ENCODE measurements at regions not wholly inside any gene's neighbourhood (a gene's known extent, or its start where the extent isn't known, plus 50 kb on each side); places are given as distances from the start of the nearest gene placed in this dataset.

DNA sequence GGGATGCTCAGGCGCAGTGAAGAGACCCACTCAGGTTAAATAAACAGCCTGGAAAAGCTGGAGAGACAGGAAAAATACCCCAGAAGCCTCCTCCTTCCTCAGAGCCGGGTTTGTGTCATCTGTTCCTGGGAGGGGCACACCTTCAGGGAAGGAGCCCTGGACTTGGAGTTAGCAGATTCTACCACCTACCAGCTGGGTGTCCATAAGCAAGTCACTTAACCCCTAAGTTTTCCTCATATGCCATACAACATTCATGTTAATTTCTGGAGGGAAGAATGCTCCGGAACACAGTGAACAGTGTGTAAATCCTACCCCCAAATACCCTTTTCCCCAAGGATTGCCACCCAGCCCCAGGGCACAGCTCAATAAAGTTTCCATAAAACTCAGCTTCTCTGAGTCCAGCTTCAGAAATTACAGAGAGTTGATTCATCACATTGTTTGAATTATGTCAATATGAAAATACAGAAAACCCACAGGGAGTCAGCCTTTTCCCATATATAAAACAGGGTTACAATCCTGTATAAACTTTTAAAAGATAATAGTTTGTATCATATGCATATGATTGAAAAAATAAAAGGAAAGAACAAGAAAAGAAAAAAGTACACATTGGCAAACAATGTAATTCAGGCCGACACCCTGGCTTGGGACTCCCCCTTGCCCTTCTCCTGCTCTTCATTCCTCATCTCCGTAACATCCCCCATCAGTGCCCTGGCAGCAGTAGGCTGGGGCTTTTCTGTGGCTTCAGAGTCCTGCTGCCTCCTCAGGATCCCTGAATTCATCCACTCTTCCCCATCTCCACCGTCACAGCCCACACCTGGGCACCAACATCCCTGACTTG lies 291.8 kb upstream of the USP24 start:
- no peak for DNase-seq (ENCODE audit: low read depth in 2 of 3, low spot score in 2 of 3)

DNA sequence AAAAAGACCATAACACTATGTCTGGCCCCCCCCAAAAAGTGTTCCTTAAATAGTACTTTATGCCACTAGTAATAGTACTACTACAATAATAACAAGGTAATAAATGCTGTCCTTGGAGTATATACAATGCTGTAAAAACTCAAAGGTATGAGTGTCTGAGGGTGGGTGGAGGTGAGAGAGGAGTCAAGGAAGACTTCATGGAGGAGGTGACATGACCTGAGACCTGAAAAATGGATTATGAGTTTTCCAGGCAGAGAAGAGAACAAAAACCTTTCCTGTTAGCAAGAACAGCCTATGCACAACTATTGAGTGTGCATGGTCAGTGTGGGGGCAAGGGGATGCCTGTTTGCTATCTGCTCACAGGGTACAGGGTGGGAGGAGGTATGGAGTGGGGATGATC lies 290.2 kb upstream of the USP24 start:
- no peak for DNase-seq (ENCODE audit: low read depth in 2 of 3, low spot score in 2 of 3)

DNA sequence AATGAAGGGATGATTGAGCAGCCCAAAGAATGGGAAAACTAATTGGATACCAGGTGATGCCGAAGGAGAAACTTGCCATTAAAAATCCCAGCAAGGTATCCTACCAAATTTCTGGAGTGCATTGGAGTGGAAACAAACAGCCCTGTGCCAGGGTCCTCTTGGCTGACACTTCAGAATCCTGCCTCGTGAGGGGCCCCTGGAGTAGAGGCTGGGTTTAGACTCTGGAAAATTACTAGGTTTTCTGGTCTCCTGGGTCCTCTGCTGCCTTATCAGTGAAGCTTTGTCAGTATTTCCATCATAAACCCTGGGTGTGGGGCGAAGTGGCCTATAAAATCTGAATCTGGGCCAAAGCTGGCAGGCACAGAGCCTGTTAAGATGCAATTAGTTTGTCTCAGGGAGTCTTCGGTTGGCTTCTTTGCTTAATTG lies 289.2 kb upstream of the USP24 start:
- DNase-seq (ENCODE audit: low read depth in 2 of 3, low spot score in 2 of 3): no peak

DNA sequence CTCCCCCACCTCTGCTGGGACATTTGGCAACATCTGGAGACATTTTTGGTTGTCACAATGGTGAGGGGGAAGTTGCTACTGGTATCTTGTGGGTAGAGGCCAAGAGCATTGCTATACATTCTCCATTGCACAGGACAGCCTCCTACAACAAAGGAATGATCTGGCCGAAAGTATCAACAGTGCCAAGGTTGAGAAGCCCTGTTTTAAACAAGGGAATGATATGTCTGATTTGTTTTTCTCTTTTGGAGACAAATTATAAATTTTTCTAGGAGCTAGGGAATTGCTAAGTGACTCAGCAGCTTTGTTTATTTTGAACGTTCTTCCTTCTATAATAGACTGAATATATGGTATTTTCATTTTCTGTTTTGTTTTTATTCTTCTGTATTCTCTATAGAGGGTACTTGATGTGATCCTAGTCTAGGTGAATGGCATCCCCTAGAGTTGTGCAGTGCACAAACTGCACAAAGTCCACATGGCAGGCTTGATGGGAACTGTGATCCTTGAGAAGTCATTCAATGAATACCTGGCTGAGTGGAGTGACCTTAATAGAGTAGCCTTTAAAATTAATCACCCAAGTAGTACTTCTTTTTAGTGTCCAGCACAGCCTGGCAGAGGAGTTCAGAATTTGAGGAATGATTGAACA lies 288.6 kb upstream of the USP24 start:
- DNase-seq (ENCODE audit: low read depth in 2 of 3, low spot score in 2 of 3): no peak

DNA sequence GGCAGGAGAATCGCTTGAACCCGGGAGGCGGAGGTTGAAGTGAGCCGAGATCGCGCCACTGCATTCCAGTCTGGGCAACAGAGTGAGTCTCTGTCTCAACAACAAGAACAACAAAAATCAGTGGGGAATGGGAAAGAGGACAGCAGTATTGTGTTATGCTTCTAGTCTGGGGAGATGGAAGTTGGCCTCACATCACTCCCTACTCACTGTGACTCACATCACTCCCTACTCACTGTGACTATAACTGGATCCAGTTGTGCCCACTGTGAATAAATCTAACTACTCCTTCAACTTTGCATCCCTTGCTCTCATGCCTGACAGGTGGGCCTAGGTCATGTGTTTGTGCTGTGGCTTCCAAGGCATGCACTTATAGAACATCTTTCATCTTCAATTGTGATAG lies 285.4 kb upstream of the USP24 start:
- DNase-seq (ENCODE audit: low read depth in 2 of 3, low spot score in 2 of 3): no peak

DNA sequence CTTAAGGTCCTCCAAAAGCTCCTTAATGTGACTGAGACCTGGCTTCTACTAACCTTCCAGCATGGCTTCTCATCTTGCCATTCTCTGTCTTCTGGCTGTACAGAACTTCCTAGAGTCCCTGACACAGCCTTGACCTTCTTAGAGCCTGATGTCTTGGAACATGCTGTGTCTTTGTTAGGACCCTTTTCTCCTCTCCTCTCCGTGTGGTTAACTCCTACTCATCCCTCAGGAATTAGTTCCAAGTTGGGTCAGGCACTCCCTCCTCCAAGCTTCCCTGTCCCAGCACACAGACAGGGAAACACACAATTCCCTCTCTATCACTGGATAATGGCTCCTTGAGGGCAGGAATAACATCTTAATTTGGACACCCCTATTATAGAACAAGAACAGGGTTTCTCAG lies 275.4 kb upstream of the USP24 start:
- DNase-seq (ENCODE audit: low read depth in 2 of 3, low spot score in 2 of 3): no peak

DNA sequence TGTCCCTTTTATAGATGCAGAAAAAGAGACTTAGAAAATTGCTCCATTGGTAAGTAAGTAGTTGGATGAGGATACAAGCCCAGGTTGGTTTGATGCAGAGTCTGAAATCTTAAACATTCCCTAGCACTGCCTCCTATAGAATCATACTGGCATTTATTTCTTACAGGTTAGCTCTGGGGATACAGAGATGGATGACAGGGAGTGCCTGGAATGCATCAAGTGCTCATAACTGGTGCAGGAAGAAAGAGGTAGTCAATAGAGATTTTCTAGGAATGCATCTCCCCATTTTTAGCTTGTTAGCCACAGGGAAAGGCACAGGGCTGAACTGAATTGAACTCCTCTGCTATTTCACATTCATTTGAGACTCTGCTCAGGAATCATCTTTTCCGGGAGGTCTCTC lies 269.0 kb upstream of the USP24 start:
- no peak for DNase-seq (ENCODE audit: low read depth in 2 of 3, low spot score in 2 of 3)

DNA sequence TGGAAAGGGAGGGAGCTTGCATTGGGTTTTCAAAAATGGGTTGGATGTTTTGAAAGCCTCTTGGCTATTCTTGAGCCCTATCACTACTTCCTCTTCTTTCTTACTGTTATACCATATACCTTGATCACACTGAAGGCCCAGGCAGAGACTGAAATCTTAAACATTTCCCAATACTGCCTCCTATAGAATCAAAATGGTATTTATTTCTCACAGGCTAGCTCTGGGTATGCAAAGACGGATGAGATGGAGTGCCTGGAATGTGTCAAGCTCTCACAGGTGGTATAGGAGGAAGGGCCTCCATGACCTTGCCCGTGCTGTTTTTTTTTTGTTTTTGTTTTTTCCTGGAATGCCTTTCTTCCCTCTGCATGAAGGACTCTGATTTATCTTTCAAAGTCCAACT lies 268.4 kb upstream of the USP24 start:
- no peak for DNase-seq (ENCODE audit: low read depth in 2 of 3, low spot score in 2 of 3)

DNA sequence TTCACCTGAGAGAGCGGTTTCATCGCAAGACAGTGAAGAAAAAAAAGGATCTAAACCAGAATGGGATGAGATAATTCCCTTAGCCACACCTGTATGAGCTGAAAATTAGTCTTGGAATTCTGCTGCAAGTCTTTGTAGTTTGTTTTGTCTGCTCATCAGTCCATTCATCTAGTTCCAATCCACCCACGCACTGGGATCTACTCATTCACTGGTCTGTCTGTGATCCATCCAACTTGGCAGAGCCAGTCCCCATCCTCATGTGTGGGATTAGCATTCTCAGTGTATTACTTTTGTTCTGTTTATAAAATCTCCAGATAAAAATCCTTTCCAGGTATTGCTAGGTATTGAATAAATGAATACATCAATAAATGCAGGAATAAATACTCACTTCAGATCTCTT lies 266.5 kb upstream of the USP24 start:
- no peak for DNase-seq (ENCODE audit: low read depth in 2 of 3, low spot score in 2 of 3)

DNA sequence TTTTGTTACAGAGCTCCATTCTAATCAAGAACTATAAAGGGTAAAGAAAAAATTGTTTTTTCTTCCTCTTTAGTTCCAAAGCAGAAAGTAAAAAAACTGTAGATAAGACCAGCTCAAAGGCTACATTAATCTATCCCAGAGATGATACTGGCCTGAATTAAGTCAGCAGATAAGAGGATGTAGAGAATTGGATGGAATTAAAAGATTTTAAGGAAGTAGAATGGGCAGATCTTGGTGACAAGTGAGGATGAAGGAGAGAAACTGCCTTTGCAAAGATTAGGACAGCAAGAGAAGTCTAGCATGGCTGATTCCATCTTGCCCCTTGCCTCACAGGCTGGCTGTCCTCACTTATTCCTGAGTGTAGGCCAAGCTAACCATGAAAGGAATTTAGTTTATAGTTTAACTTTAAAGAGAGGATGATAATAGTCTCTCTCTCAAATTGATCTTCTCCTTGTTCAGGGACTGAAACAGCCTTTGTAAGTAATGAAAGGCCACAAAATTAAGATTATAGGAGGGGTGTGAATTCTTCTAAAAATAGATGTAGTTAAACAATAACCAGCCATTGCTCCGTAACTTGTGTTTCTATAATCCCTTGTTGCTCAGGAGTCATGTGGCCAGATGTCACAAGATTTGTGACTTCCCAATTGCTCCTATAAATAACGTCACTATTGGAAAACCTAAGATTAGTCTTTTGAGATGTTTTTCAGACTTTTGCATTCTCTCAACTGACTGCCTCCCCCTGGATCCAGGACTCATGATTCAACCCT lies 265.0 kb upstream of the USP24 start:
- DNase-seq (ENCODE audit: low read depth in 2 of 3, low spot score in 2 of 3): no peak

DNA sequence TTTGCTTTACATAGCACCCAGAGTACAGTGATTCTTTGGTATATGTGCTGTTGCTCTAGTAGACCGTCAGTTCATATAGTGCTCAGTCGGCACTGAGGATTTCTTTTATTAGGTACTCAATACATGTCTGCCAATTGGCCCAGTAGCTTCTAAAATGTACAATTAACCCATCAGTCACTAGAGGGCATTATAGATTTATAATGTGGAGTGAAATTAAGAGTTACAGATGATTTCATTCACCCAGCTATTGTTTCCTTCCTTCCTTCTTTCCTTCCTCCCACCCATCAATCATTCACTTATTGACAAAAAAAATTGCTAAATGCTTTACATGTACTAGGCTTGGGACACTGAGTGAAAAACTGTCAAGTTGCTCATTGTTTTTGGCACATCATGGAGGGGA lies 263.6 kb upstream of the USP24 start:
- DNase-seq (ENCODE audit: low read depth in 2 of 3, low spot score in 2 of 3): peak in 2 of 3 donors; percentile 1 to 46

DNA sequence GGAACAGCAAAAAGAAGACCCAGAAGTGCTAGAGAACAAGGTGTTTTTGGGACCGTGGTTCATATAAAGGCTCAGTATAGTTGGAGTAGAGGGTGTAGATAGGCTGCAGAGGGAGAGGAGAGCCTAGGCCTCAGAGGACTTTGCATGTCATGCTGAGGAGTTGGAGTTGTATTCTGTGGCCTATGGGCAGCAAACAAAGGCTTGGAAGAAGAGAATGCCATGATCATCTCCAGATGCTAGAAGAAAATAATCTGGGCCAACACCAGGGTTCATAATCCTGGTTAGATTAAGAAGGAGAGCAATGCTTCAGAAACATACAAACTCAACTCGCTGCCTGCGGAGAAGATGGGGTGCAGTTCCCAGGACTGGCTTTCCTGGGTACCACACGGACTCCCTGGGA lies 262.8 kb upstream of the USP24 start:
- no peak for DNase-seq (ENCODE audit: low read depth in 2 of 3, low spot score in 2 of 3)

DNA sequence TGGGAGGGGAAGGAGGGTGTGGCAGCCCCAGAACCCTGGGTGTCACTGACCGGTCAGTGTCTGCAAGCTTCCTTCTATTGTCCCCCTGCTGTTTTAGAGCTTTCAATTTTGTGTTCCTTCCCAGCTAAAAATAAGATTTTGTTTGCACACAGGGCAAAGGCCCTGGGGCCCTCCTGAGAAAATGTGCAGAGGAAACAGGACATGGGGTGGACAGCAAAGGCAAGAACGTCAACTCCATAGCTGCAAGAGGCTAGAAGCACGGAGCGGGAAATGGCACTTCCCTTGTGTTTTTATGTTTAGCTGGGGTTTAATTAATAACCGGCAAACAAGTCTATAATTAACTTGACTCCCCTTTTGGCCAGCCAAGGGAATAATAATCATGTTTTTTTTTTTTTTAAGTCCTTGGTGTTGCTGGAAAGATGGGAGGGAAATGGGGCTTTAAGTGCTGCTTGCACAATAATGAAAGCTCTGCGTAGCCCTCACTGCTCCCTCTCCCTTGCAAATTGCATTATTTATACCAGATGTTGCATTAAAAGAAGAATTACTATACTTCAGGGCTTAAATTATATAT lies 261.4 kb upstream of the USP24 start:
- DNase-seq (ENCODE audit: low read depth in 2 of 3, low spot score in 2 of 3): no peak

DNA sequence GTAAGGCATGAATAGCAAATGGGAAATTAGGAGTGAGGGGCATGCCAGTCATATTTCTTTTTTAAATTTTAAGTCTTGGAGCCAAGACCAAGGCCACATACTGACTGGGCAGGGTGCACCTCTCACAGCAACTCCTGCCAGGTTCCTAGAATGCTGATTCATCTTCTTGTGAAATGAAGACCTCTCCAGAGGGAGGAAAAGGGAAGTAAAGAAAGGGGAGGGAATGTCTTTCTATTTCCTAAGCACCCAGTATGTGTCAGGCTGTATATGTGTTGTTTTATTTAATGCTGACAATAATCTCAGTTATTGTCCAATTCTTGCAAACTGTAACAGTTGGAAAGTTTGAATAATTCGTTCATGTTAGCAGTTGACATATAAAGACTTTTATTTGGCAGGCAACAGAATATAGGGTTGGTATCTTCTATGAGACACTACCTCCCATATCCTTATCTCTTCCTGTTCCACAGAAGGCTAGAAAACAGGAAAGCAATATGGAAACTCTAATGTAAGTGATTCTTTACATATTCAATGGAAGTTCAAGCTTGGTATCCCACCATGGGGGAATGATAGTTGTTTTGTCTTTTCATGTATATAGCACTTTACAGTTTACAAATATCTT lies 259.1 kb upstream of the USP24 start:
- peak in 1 of 3 donors; percentile 11 for DNase-seq (ENCODE audit: low read depth in 2 of 3, low spot score in 2 of 3)

DNA sequence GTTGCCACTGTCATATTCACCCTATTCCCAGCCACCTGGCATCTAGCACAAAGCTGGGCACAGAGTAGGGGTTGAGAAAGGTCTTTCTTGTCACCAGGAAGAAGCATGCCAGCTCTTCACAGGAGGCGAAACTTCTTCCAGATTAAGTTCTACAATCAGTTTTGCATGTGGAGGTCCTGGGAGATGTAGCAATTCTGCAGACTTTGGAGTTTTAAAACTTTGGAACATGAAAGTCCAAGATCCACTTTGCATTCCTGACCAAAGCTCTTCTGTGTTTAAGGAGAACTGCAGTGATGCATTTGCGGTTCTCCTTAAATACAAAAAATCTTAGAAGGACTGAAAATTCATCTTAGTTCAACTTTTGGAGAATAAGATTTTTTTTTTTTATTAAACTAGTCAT lies 258.5 kb upstream of the USP24 start:
- DNase-seq (ENCODE audit: low read depth in 2 of 3, low spot score in 2 of 3): no peak

DNA sequence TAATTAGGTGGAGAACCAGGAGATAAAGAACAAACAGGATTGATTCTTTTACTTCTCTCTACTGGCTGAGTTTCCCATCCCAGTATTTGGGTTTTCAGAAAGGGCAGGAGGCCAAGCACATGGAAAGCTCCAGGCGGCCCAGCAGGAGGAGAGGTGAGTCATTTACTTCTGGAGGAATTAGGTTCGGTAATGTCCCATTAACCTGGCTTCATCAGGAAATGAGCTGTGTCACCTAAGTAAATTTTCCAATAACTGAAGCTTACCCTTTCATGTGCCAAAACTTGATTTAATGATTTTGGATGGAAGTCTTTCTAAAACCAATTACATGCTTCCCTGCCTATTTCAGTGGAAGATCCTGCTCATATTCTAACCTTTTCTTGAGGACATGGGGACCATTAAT lies 257.6 kb upstream of the USP24 start:
- DNase-seq (ENCODE audit: low read depth in 2 of 3, low spot score in 2 of 3): no peak

DNA sequence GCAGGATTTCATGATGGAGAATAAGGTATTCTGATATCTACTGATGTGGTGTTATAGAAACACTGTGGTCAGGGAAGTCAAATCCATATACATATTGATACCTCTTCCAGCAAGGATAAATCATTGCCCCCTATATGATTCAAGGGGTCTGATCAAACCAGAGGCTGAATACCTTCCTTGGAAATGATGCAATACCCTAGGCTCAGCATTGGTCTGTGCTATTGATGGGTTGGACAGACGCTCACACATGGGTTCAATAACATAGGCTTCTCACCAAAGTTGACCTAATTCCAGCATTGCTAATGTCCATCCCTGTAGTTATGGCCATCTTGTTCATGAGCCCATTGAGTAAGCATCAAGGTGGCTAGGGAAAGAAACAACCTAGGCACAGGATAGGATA lies 257.0 kb upstream of the USP24 start:
- no peak for DNase-seq (ENCODE audit: low read depth in 2 of 3, low spot score in 2 of 3)

DNA sequence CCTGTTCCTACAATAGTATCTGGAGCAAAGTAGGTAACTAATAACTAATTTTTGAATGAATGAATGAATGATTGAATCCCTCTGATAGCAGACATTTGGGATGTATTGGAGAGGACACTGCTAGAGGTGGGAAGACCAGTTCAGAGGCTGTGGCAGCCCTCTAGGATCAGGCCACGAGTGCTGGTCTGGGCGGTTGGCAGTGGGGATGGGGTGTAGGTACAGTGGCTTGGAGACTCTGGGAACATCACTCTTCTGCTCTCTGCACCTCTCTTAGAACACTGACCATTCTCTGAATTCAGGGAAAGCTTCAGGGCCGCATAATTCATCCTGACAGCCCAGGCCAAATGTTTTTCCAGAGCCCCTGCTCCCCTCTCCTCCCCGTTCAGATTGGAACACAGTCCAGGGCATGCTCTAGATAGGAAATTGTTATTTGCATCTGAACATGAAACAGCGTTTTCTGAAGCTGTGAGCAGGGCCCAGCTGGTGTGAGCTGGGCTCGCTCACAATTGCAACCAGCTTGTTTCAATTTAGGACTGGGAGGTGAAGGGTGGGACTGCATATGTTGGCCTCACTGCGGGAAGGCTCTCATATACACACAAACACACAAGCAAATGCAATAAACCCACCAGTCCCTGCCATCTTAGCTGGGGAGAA lies 253.1 kb upstream of the USP24 start:
- no peak for DNase-seq (ENCODE audit: low read depth in 2 of 3, low spot score in 2 of 3)

DNA sequence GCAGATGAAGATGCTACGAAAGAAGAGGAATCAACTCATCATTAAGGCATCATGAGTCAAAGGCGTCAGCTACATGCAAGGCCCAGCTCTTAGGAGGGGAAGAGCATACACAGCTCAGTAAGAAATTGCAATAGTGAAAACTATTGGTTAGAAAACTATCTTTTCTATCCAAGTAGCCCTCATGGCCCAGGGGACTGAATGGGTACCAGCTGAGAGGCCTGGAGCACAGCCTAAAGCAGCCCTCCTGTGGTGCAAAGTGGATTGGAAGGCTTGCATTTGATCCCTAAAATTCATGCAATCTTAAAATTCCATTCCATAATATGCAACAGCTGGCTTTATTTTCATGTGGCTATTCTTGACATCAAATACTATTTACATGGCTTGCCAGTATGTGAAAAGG lies 251.8 kb upstream of the USP24 start:
- DNase-seq (ENCODE audit: low read depth in 2 of 3, low spot score in 2 of 3): no peak

DNA sequence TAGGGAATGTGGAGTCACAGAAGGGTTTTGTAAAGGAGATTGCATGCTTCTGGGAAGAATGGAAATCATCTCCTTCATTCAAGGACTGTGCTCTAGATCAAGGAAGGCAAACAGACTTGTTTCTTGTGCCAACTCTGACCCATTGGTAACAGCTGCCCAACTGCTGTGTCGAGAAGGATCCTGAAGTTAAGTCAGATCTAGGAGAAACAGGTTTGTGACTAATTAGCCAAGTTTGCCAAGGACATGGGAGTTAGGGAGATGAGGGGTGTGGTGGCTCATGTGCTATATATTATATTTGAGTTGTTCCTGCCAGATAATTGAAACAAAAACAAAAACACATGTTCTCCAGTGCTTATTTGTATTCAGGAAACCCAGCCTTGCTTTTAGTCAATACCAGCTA lies 251.2 kb upstream of the USP24 start:
- no peak for DNase-seq (ENCODE audit: low read depth in 2 of 3, low spot score in 2 of 3)
